DOHH2 (cell line): ENCODE measurements at regions not wholly inside any gene's neighbourhood (a gene's known extent, or its start where the extent isn't known, plus 50 kb on each side); places are given as distances from the start of the nearest gene placed in this dataset.

ENCODE experiments used
- H3F3A ChIP-seq: fragments of 200-600 bp; sonication (generic), shearing (Covaris generic); 2 replicates; pipeline ENCODE4 v1.6.0; 2016; ENCODE audit warnings: antibody characterized with exemption, mild to moderate bottlenecking; ENCODE audit not compliant: control insufficient read depth, insufficient read depth
- H3K27ac ChIP-seq: fragments of 200-600 bp; sonication (generic); 2 replicates; pipeline ENCODE4 v1.5.1; 2014; ENCODE audit warnings: low read depth, mild to moderate bottlenecking, low read length, moderate library complexity
- H3K27me3 ChIP-seq: fragments of 200-600 bp; sonication (generic); 2 replicates; pipeline ENCODE4 v1.6.1; 2014; ENCODE audit warnings: mild to moderate bottlenecking, low read length, mixed read lengths; ENCODE audit not compliant: control insufficient read depth
- H3K36me3 ChIP-seq: fragments of 200-600 bp; sonication (generic); 2 replicates; pipeline ENCODE4 v1.6.1; 2014; ENCODE audit warnings: mild to moderate bottlenecking, low read length, moderate library complexity, mixed read lengths; ENCODE audit not compliant: control insufficient read depth
- H3K4me1 ChIP-seq: fragments of 200-600 bp; sonication (generic); 2 replicates; pipeline ENCODE4 v1.6.1; 2014; ENCODE audit warnings: mild to moderate bottlenecking, low read length, mixed read lengths; ENCODE audit not compliant: control insufficient read depth
- H3K4me2 ChIP-seq: fragments of 200-600 bp; sonication (generic); 2 replicates; pipeline ENCODE4 v1.6.0; 2014; ENCODE audit warnings: mild to moderate bottlenecking, low read length, moderate library complexity
- H3K4me3 ChIP-seq: fragments of 200-600 bp; sonication (generic); 2 replicates; pipeline ENCODE4 v1.5.1; 2014; ENCODE audit warnings: mild to moderate bottlenecking, low read length, mixed read lengths
- H3K79me2 ChIP-seq: fragments of 200-600 bp; sonication (generic); 2 replicates; pipeline ENCODE4 v1.6.1; 2014; ENCODE audit warnings: mild to moderate bottlenecking, low read length, mixed read lengths; ENCODE audit not compliant: control insufficient read depth
- H3K9me2 ChIP-seq: fragments of 200-600 bp; sonication (generic); replicated peaks from 2 replicates; pipeline ENCODE4 v1.6.1; 2014; ENCODE audit warnings: mild to moderate bottlenecking, low read length, mixed read lengths; ENCODE audit not compliant: control insufficient read depth
- H3K9me3 ChIP-seq: fragments of 200-600 bp; sonication (generic); 2 replicates; pipeline ENCODE4 v1.6.1; 2014; ENCODE audit warnings: antibody characterized with exemption, low read length, mixed read lengths; ENCODE audit not compliant: control insufficient read depth, insufficient read depth
- H4K20me1 ChIP-seq: fragments of 200-600 bp; sonication (generic); 2 replicates; pipeline ENCODE4 v1.6.0; 2014; ENCODE audit warnings: low read depth, mild to moderate bottlenecking, antibody characterized with exemption, low read length, moderate library complexity; ENCODE audit not compliant: control insufficient read depth, insufficient read depth
- CTCF ChIP-seq: fragments of 200-600 bp; sonication (generic); IDR thresholded peaks from one replicate; pipeline ENCODE4 v1.5.1; 2014; ENCODE audit warnings: antibody characterized with exemption, mild to moderate bottlenecking, low read depth, low read length; ENCODE audit not compliant: poor library complexity, severe bottlenecking
- EZH2phosphoT487 ChIP-seq: fragments of 200-600 bp; sonication (generic); IDR thresholded peaks from 2 replicates; pipeline ENCODE4 v1.6.1; 2017; ENCODE audit warnings: borderline replicate concordance, mild to moderate bottlenecking, antibody characterized with exemption, low read length, moderate library complexity, mixed read lengths

- H4K20me1 ChIP-seq, result no peaks in the 10 kb centered on the region
- no peak overlapping the region for H3K4me2 ChIP-seq
- no peak overlapping the region for H3K4me3 ChIP-seq
- H3K36me3 ChIP-seq, result no peaks in the 10 kb centered on the region
- no peaks in the 10 kb centered on the region for H3K9me2 ChIP-seq
- H3K79me2 ChIP-seq, result no peaks in the 10 kb centered on the region
- no peaks in the 10 kb centered on the region for H3F3A ChIP-seq
- no peak overlapping the region for H3K27ac ChIP-seq
- no peaks in the 10 kb centered on the region for H3K9me3 ChIP-seq
- H3K27me3 ChIP-seq, result no peaks in the 10 kb centered on the region
- no peak for TF ChIP-seq CTCF
- TF ChIP-seq EZH2phosphoT487, result no peak
- no peaks in the 10 kb centered on the region for H3K4me1 ChIP-seq
These were observed 119.0 kb upstream of the TMEFF2 start for GRCh38 chr2:192313773-192314172.

GRCh38 chr2:192311701-192312460 lies 117.1 kb upstream of the TMEFF2 start:
- no peaks in the 10 kb centered on the region for H4K20me1 ChIP-seq
- H3K79me2 ChIP-seq, result no peaks in the 10 kb centered on the region
- H3K27me3 ChIP-seq, result no peaks in the 10 kb centered on the region
- H3K9me3 ChIP-seq, result no peaks in the 10 kb centered on the region
- H3K9me2 ChIP-seq, result no peaks in the 10 kb centered on the region
- H3F3A ChIP-seq, result no peaks in the 10 kb centered on the region
- H3K36me3 ChIP-seq, result no peaks in the 10 kb centered on the region
- H3K4me3 ChIP-seq, result no peak overlapping the region
- H3K4me1 ChIP-seq, result no peaks in the 10 kb centered on the region
- no peak overlapping the region for H3K27ac ChIP-seq
- TF ChIP-seq EZH2phosphoT487 (no peak), CTCF (no peak)
- no peak overlapping the region for H3K4me2 ChIP-seq

GRCh38 chr2:192307530-192307929 lies 112.8 kb upstream of the TMEFF2 start:
- Histone ChIP-seq H3K9me2 (no peaks in the 10 kb centered on the region), H3F3A (no peaks in the 10 kb centered on the region), H4K20me1 (no peaks in the 10 kb centered on the region), H3K9me3 (no peaks in the 10 kb centered on the region), H3K4me1 (no peaks in the 10 kb centered on the region), H3K4me3 (no peak overlapping the region), H3K79me2 (no peaks in the 10 kb centered on the region), H3K36me3 (no peaks in the 10 kb centered on the region), H3K27ac (no peak overlapping the region), H3K4me2 (no peak overlapping the region), H3K27me3 (no peaks in the 10 kb centered on the region)
- TF ChIP-seq CTCF (no peak), EZH2phosphoT487 (no peak)
